H1 (cell line): ENCODE measurements at regions not wholly inside any gene's neighbourhood (a gene's known extent, or its start where the extent isn't known, plus 50 kb on each side); places are given as distances from the start of the nearest gene placed in this dataset.

ENCODE experiments used
- CTCF ChIA-PET: fragments of 300-600 bp; sonication (Branson Sonifier 250); formaldehyde crosslinking; loops from one replicate; lab custom pipeline; 2021; ENCODE audit not compliant: partially characterized antibody; lab: Charles Lee
- POLR2A ChIA-PET: fragments of 300-600 bp; sonication (Branson Sonifier 250); formaldehyde crosslinking; loops from one replicate; lab custom pipeline; 2021; ENCODE audit warnings: inconsistent platforms; ENCODE audit not compliant: partially characterized antibody; lab: Charles Lee
- DNase-seq, 2 experiments: peaks; one replicate each; pipeline versions ENCODE4 v3.0.0 to v3.0.0-alpha.2; 2010 to 2022; ENCODE audit warnings: low spot score in 2 of 2, low read depth in 1 of 2, mixed read lengths in 1 of 2
- FAIRE-seq: peaks from 2 replicates; lab custom pipeline; 2011; peaks lifted over from hg19 to GRCh38; lab: Jason Lieb, UNC
- H2AFZ ChIP-seq: 2 replicates; pipeline ENCODE4 v1.8.1; 2012; ENCODE audit warnings: low read length, inconsistent platforms
- H2AK5ac ChIP-seq: 2 replicates; pipeline ENCODE4 v1.6.1; 2013; ENCODE audit warnings: low read depth, low read length
- H2BK120ac ChIP-seq: replicated peaks from 2 replicates; pipeline ENCODE3; 2013; ENCODE audit warnings: low read depth, low read length, inconsistent platforms
- H2BK12ac ChIP-seq: 2 replicates; pipeline ENCODE4 v1.6.1; 2013; ENCODE audit warnings: low read depth, low read length
- H2BK15ac ChIP-seq: 2 replicates; pipeline ENCODE4 v1.6.1; 2013; ENCODE audit warnings: low read length
- H2BK20ac ChIP-seq: 2 replicates; pipeline ENCODE4 v1.6.1; 2013; ENCODE audit warnings: low read length
- H2BK5ac ChIP-seq: 2 replicates; pipeline ENCODE4 v1.6.1; 2013; ENCODE audit warnings: low read depth, low read length
- H3K14ac ChIP-seq: 2 replicates; pipeline ENCODE4 v1.6.1; 2013; ENCODE audit warnings: inconsistent platforms; ENCODE audit not compliant: insufficient read length
- H3K18ac ChIP-seq: 2 replicates; pipeline ENCODE4 v1.6.1; 2013; ENCODE audit warnings: low read length; ENCODE audit errors: extremely low read depth
- H3K23ac ChIP-seq: 2 replicates; pipeline ENCODE4 v1.6.1; 2013; ENCODE audit warnings: inconsistent platforms; ENCODE audit not compliant: insufficient read length
- H3K23me2 ChIP-seq: 2 replicates; pipeline ENCODE4 v1.6.1; 2013; ENCODE audit warnings: low read depth, low read length
- H3K27ac ChIP-seq: 2 replicates; pipeline ENCODE4 v1.6.1; 2011; ENCODE audit warnings: low read depth, low read length, inconsistent platforms
- H3K27me3 ChIP-seq, 4 experiments: replicated peaks in 1 of 4; 1 replicate in 1 of 4; 2 replicates in 3 of 4; pipeline versions ENCODE4 v1.6.1 to v1.8.1; 2011 to 2013; ENCODE audit warnings: low read length in 3 of 4, mild to moderate bottlenecking in 3 of 4, inconsistent platforms in 2 of 4, mixed read lengths in 2 of 4, moderate library complexity in 1 of 4; ENCODE audit not compliant: control insufficient read depth in 3 of 4, insufficient read depth in 3 of 4; ENCODE audit errors: extremely low read depth in 1 of 4
- H3K36me3 ChIP-seq, 4 experiments: 2 replicates each; pipeline versions ENCODE4 v1.6.1 to v1.8.1; 2011 to 2013; ENCODE audit warnings: mild to moderate bottlenecking in 4 of 4, low read length in 3 of 4, moderate library complexity in 2 of 4, control low read depth in 1 of 4, inconsistent platforms in 1 of 4; ENCODE audit not compliant: insufficient read depth in 4 of 4, control insufficient read depth in 2 of 4
- H3K4ac ChIP-seq: replicated peaks from 2 replicates; pipeline ENCODE3; 2013; ENCODE audit warnings: low read length, low read depth, mixed read lengths, inconsistent platforms; ENCODE audit not compliant: insufficient read length
- H3K4me1 ChIP-seq, 4 experiments: replicated peaks in 1 of 4; 1 replicate in 1 of 4; 2 replicates in 3 of 4; pipeline versions ENCODE4 v1.6.1 to v1.8.1; 2011 to 2013; ENCODE audit warnings: low read length in 3 of 4, inconsistent platforms in 2 of 4, mixed read lengths in 1 of 4; ENCODE audit not compliant: insufficient read depth in 4 of 4, control insufficient read depth in 3 of 4
- H3K4me2 ChIP-seq, 2 experiments: 2 replicates each; pipeline versions ENCODE4 v1.6.1 to v1.8.1; 2011 to 2013; ENCODE audit warnings: low read depth in 2 of 2, low read length in 2 of 2, control low read depth in 1 of 2, inconsistent platforms in 1 of 2, mild to moderate bottlenecking in 1 of 2; ENCODE audit not compliant: insufficient read depth in 1 of 2
- H3K4me3 ChIP-seq, 4 experiments: fragments of 200-600, 300-600 bp in 1 of 4; sonication (generic), shearing (Covaris generic), sonication (Bioruptor Twin) in 1 of 4; 2 replicates each; pipeline versions ENCODE4 v1.5.1 to v1.8.1; 2011 to 2016; ENCODE audit warnings: low read length in 4 of 4, low read depth in 3 of 4, control low read depth in 2 of 4, inconsistent platforms in 2 of 4, mild to moderate bottlenecking in 2 of 4, mixed read lengths in 1 of 4, moderate library complexity in 1 of 4; ENCODE audit not compliant: insufficient read depth in 2 of 4; ENCODE audit errors: extremely low read depth in 1 of 4
- H3K56ac ChIP-seq: replicated peaks from 2 replicates; pipeline ENCODE3; 2013; ENCODE audit warnings: low read depth, mild to moderate bottlenecking, mixed read lengths, low read length, inconsistent platforms; ENCODE audit not compliant: insufficient read length
- H3K79me1 ChIP-seq: 2 replicates; pipeline ENCODE4 v1.6.1; 2013; ENCODE audit warnings: low read depth, low read length, control low read depth
- H3K79me2 ChIP-seq, 2 experiments: 2 replicates each; pipeline versions ENCODE4 v1.6.1 to v1.8.1; 2012 to 2013; ENCODE audit warnings: low read length in 2 of 2, mild to moderate bottlenecking in 2 of 2, inconsistent platforms in 1 of 2; ENCODE audit not compliant: insufficient read depth in 2 of 2, control insufficient read depth in 1 of 2
- H3K9ac ChIP-seq, 4 experiments: replicated peaks in 1 of 4; 1 replicate in 1 of 4; 2 replicates in 3 of 4; pipeline versions ENCODE4 v1.6.1 to v1.8.1; 2011 to 2013; ENCODE audit warnings: low read depth in 3 of 4, low read length in 3 of 4, control low read depth in 2 of 4, mild to moderate bottlenecking in 2 of 4, moderate library complexity in 2 of 4, inconsistent platforms in 1 of 4; ENCODE audit errors: extremely low read depth in 1 of 4
- H3K9me3 ChIP-seq, 2 experiments: 2 replicates each; pipeline versions ENCODE4 v1.6.1 to v1.8.1; 2012 to 2013; ENCODE audit warnings: mild to moderate bottlenecking in 2 of 2, moderate library complexity in 2 of 2, control low read depth in 1 of 2, inconsistent platforms in 1 of 2, low read depth in 1 of 2, low read length in 1 of 2, mixed read lengths in 1 of 2; ENCODE audit not compliant: insufficient read depth in 2 of 2
- H4K20me1 ChIP-seq, 2 experiments: replicated peaks in 1 of 2; 2 replicates each; pipeline versions ENCODE3 to v1.8.1; 2011 to 2013; ENCODE audit warnings: inconsistent platforms in 2 of 2, low read length in 2 of 2, mild to moderate bottlenecking in 1 of 2; ENCODE audit not compliant: insufficient read depth in 2 of 2, control insufficient read depth in 1 of 2
- H4K5ac ChIP-seq: 2 replicates; pipeline ENCODE4 v1.6.1; 2013; ENCODE audit warnings: low read length, low read depth, mixed read lengths, inconsistent platforms; ENCODE audit not compliant: insufficient read length
- H4K8ac ChIP-seq: 2 replicates; pipeline ENCODE4 v1.8.0; 2013; ENCODE audit warnings: mild to moderate bottlenecking, moderate library complexity, low read length, inconsistent platforms; ENCODE audit not compliant: insufficient read depth; ENCODE audit errors: extremely low read depth
- H4K91ac ChIP-seq: replicated peaks from 2 replicates; pipeline ENCODE3; 2013; ENCODE audit warnings: low read length, mixed read lengths, inconsistent platforms; ENCODE audit not compliant: insufficient read length
- TF ChIP-seq, protein P1 (sequence below): fragments of 300-600 bp; sonication (generic); IDR thresholded peaks from 2 replicates; pipeline ENCODE4 v1.7.1; 2012; ENCODE audit warnings: low read length, moderate library complexity, mild to moderate bottlenecking, inconsistent platforms; ENCODE audit not compliant: insufficient replicate concordance

- H4K20me1 ChIP-seq: no peaks in the 10 kb centered on the region
- no peaks in the 10 kb centered on the region for H3K27me3 ChIP-seq
- H4K5ac ChIP-seq: no peak overlapping the region
- H3K27ac ChIP-seq: no peak overlapping the region
- CTCF ChIA-PET: interaction anchor here (1.5 kb wide), 1 partner anchor 11 kb away, joined by 4 read pairs; no protein-coding TSS in a partner anchor
- H2BK120ac ChIP-seq: no peak overlapping the region
- no peak overlapping the region for H2BK20ac ChIP-seq
- no peaks in the 10 kb centered on the region for H3K23me2 ChIP-seq
- no peak overlapping the region for H2BK12ac ChIP-seq
- no peak overlapping the region for H2BK15ac ChIP-seq
- no peak overlapping the region for H2BK5ac ChIP-seq
- no peak overlapping the region for H3K18ac ChIP-seq
- no peak overlapping the region for H3K4ac ChIP-seq
- H3K4me3 ChIP-seq: no peak overlapping the region
- H3K79me1 ChIP-seq: no peaks in the 10 kb centered on the region
- H4K91ac ChIP-seq: no peak overlapping the region
- POLR2A ChIA-PET: no interaction called here
- H3K9ac ChIP-seq: no peak overlapping the region
- no peak overlapping the region for H2AK5ac ChIP-seq
- H4K8ac ChIP-seq: no peak overlapping the region
- no peak overlapping the region for H3K14ac ChIP-seq
- H3K9me3 ChIP-seq: no peaks in the 10 kb centered on the region
- H3K23ac ChIP-seq: no peak overlapping the region
- no peak overlapping the region for H2AFZ ChIP-seq
- FAIRE-seq (no peak), DNase-seq (no peak)
- H3K79me2 ChIP-seq: no peaks in the 10 kb centered on the region
- H3K36me3 ChIP-seq: no peaks in the 10 kb centered on the region
- TF ChIP-seq, protein P1, sequence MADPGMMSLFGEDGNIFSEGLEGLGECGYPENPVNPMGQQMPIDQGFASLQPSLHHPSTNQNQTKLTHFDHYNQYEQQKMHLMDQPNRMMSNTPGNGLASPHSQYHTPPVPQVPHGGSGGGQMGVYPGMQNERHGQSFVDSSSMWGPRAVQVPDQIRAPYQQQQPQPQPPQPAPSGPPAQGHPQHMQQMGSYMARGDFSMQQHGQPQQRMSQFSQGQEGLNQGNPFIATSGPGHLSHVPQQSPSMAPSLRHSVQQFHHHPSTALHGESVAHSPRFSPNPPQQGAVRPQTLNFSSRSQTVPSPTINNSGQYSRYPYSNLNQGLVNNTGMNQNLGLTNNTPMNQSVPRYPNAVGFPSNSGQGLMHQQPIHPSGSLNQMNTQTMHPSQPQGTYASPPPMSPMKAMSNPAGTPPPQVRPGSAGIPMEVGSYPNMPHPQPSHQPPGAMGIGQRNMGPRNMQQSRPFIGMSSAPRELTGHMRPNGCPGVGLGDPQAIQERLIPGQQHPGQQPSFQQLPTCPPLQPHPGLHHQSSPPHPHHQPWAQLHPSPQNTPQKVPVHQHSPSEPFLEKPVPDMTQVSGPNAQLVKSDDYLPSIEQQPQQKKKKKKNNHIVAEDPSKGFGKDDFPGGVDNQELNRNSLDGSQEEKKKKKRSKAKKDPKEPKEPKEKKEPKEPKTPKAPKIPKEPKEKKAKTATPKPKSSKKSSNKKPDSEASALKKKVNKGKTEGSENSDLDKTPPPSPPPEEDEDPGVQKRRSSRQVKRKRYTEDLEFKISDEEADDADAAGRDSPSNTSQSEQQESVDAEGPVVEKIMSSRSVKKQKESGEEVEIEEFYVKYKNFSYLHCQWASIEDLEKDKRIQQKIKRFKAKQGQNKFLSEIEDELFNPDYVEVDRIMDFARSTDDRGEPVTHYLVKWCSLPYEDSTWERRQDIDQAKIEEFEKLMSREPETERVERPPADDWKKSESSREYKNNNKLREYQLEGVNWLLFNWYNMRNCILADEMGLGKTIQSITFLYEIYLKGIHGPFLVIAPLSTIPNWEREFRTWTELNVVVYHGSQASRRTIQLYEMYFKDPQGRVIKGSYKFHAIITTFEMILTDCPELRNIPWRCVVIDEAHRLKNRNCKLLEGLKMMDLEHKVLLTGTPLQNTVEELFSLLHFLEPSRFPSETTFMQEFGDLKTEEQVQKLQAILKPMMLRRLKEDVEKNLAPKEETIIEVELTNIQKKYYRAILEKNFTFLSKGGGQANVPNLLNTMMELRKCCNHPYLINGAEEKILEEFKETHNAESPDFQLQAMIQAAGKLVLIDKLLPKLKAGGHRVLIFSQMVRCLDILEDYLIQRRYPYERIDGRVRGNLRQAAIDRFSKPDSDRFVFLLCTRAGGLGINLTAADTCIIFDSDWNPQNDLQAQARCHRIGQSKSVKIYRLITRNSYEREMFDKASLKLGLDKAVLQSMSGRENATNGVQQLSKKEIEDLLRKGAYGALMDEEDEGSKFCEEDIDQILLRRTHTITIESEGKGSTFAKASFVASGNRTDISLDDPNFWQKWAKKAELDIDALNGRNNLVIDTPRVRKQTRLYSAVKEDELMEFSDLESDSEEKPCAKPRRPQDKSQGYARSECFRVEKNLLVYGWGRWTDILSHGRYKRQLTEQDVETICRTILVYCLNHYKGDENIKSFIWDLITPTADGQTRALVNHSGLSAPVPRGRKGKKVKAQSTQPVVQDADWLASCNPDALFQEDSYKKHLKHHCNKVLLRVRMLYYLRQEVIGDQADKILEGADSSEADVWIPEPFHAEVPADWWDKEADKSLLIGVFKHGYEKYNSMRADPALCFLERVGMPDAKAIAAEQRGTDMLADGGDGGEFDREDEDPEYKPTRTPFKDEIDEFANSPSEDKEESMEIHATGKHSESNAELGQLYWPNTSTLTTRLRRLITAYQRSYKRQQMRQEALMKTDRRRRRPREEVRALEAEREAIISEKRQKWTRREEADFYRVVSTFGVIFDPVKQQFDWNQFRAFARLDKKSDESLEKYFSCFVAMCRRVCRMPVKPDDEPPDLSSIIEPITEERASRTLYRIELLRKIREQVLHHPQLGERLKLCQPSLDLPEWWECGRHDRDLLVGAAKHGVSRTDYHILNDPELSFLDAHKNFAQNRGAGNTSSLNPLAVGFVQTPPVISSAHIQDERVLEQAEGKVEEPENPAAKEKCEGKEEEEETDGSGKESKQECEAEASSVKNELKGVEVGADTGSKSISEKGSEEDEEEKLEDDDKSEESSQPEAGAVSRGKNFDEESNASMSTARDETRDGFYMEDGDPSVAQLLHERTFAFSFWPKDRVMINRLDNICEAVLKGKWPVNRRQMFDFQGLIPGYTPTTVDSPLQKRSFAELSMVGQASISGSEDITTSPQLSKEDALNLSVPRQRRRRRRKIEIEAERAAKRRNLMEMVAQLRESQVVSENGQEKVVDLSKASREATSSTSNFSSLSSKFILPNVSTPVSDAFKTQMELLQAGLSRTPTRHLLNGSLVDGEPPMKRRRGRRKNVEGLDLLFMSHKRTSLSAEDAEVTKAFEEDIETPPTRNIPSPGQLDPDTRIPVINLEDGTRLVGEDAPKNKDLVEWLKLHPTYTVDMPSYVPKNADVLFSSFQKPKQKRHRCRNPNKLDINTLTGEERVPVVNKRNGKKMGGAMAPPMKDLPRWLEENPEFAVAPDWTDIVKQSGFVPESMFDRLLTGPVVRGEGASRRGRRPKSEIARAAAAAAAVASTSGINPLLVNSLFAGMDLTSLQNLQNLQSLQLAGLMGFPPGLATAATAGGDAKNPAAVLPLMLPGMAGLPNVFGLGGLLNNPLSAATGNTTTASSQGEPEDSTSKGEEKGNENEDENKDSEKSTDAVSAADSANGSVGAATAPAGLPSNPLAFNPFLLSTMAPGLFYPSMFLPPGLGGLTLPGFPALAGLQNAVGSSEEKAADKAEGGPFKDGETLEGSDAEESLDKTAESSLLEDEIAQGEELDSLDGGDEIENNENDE: no peak
- no peak overlapping the region for H3K56ac ChIP-seq
- no peaks in the 10 kb centered on the region; a peak in 1 of 7 replicates for H3K4me1 ChIP-seq
- H3K4me2 ChIP-seq: no peak overlapping the region
Measured at GRCh38 chr4:117817301-117817700, 217.0 kb upstream of the NDST3 start.
